ENCODE measurements at regions not wholly inside any gene's neighbourhood (a gene's known extent, or its start where the extent isn't known, plus 50 kb on each side); places are given as distances from the start of the nearest gene placed in this dataset.

- TF ChIP-seq POLR2A (IDR thresholded peaks at IDR 0.05) (no peak), CTCF (IDR thresholded peaks at IDR 0.05) (no peak), POLR2AphosphoS5 (IDR thresholded peaks at IDR 0.05) (no peak), EP300 (IDR thresholded peaks at IDR 0.05; ENCODE audit: low read depth) (no peak)
- intact Hi-C loops (cut with DNase I; ENCODE audit: low total_unique reads) (no loop called here), in situ Hi-C loops (cut with MboI; ENCODE audit: low pct_ligation_motif_present in 1 of 4, low pct_unique_long_range_greater_than_20kb in 1 of 4, low sequenced_read_pairs in 3 of 4) (no loop called here)
- DNase-seq = no peak
- Histone ChIP-seq H3K27me3 (no peaks in the 10 kb centered on the region), H3K36me3 (no peaks in the 10 kb centered on the region), H3K4me1 (no peaks in the 10 kb centered on the region), H3K27ac (no peak overlapping the region), H3K9me3 (no peaks in the 10 kb centered on the region), H3K4me3 (no peak overlapping the region)
- WGBS, 2 donors (ENCODE audit: low coverage in 1 of 2) = 14 to 43% methylated on average over 1 of the region's 1 CpG
Observed at GRCh38 chr3:65284961-65285360, 597.2 kb upstream of the ADAMTS9 start.

GRCh38 chr3:65284546-65284945, 596.7 kb upstream of the ADAMTS9 start:
- Histone ChIP-seq H3K4me3 (no peak overlapping the region), H3K9me3 (no peaks in the 10 kb centered on the region), H3K4me1 (no peaks in the 10 kb centered on the region), H3K27ac (no peak overlapping the region), H3K36me3 (no peaks in the 10 kb centered on the region), H3K27me3 (no peaks in the 10 kb centered on the region)
- 50 to 69% methylated on average over 1 to 6 of the region's 6 CpGs for WGBS, 2 donors (ENCODE audit: low coverage in 1 of 2)
- in situ Hi-C loops (cut with MboI; ENCODE audit: low pct_ligation_motif_present in 1 of 4, low pct_unique_long_range_greater_than_20kb in 1 of 4, low sequenced_read_pairs in 3 of 4) (no loop called here), intact Hi-C loops (cut with DNase I; ENCODE audit: low total_unique reads) (no loop called here)
- DNase-seq = no peak
- TF ChIP-seq EP300 (IDR thresholded peaks at IDR 0.05; ENCODE audit: low read depth) (no peak), POLR2AphosphoS5 (IDR thresholded peaks at IDR 0.05) (no peak), POLR2A (IDR thresholded peaks at IDR 0.05) (no peak), CTCF (IDR thresholded peaks at IDR 0.05) (no peak)

- no peak for DNase-seq
- 51 to 76% methylated on average over 6 of the region's 6 CpGs for WGBS, 2 donors (ENCODE audit: low coverage in 1 of 2)
- H3K27ac ChIP-seq = no peak overlapping the region
Observed at GRCh38 chr3:65279225-65279782, 591.5 kb upstream of the ADAMTS9 start.

GRCh38 chr3:65277798-65278197, 590.0 kb upstream of the ADAMTS9 start:
- Histone ChIP-seq H3K9me3 (no peaks in the 10 kb centered on the region), H3K36me3 (no peaks in the 10 kb centered on the region), H3K4me1 (no peaks in the 10 kb centered on the region), H3K27me3 (no peaks in the 10 kb centered on the region), H3K27ac (no peak overlapping the region), H3K4me3 (no peak overlapping the region)
- intact Hi-C loops (cut with DNase I; ENCODE audit: low total_unique reads) = no loop called here
- in situ Hi-C loops (cut with MboI; ENCODE audit: low pct_ligation_motif_present in 1 of 4, low pct_unique_long_range_greater_than_20kb in 1 of 4, low sequenced_read_pairs in 3 of 4) = no loop called here
- no peak for DNase-seq
- WGBS, 2 donors (ENCODE audit: low coverage in 1 of 2) = 88% methylated on average over 2 of the region's 2 CpGs; no CpG with 5 or more reads in 1 of the 2 donors
- TF ChIP-seq EP300 (IDR thresholded peaks at IDR 0.05; ENCODE audit: low read depth) (no peak), CTCF (IDR thresholded peaks at IDR 0.05) (no peak), POLR2A (IDR thresholded peaks at IDR 0.05) (no peak), POLR2AphosphoS5 (IDR thresholded peaks at IDR 0.05) (no peak)

More at GRCh38 chr3:65279225-65279782, 591.5 kb upstream of the ADAMTS9 start:
- TF ChIP-seq POLR2AphosphoS5 (IDR thresholded peaks at IDR 0.05) = no peak
- TF ChIP-seq EP300 (IDR thresholded peaks at IDR 0.05; ENCODE audit: low read depth) = no peak
- no peak for TF ChIP-seq CTCF (IDR thresholded peaks at IDR 0.05)
- TF ChIP-seq POLR2A (IDR thresholded peaks at IDR 0.05) = no peak
- Histone ChIP-seq H3K4me3 (no peak overlapping the region), H3K4me1 (no peaks in the 10 kb centered on the region), H3K9me3 (no peaks in the 10 kb centered on the region), H3K27me3 (no peaks in the 10 kb centered on the region), H3K36me3 (no peaks in the 10 kb centered on the region)
- in situ Hi-C loops (cut with MboI; ENCODE audit: low pct_ligation_motif_present in 1 of 4, low pct_unique_long_range_greater_than_20kb in 1 of 4, low sequenced_read_pairs in 3 of 4) = no loop called here
- intact Hi-C loops (cut with DNase I; ENCODE audit: low total_unique reads) = no loop called here

Measured in transverse colon (tissue), 4 donors.